GM10266 (cell line): ENCODE measurements at regions not wholly inside any gene's neighbourhood (a gene's known extent, or its start where the extent isn't known, plus 50 kb on each side); places are given as distances from the start of the nearest gene placed in this dataset.
"Not testable (repeated sequence)": the region's sequence is repeated elsewhere in the genome, so short reads cannot be mapped to it uniquely, and the experiment has no call there.

Experiments
- DNase-seq: peaks from one replicate; pipeline ENCODE4 v3.0.0; 2012; ENCODE audit errors: extremely low spot score
- TF ChIP-seq, protein P1 (sequence below): IDR thresholded peaks from 2 replicates; pipeline ENCODE4 v1.5.1; 2012; ENCODE audit warnings: mild to moderate bottlenecking, low read depth; ENCODE audit not compliant: control insufficient read depth, insufficient read depth; ENCODE audit errors: missing control alignments

DNA sequence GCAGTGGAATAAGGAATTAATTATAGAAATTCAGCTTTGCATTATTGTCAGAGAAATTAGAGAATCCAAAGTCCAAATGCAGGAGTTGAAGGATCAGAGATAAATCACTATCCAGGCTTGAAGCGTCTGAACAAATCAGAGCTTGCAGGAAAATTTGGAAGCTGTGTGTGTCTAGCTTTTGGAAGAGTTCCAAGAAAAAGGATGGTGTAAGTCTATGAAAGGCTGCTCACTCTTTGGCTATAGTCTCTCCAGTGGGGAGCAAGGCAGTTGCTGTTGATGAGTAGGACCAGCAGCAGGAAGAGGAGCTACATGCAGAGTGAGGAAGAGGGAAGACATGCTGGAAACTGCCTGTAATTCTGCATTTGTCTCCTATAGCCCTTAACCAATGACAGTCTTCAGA is 464.3 kb upstream of the GRM7 start:
- TF ChIP-seq, protein P1, sequence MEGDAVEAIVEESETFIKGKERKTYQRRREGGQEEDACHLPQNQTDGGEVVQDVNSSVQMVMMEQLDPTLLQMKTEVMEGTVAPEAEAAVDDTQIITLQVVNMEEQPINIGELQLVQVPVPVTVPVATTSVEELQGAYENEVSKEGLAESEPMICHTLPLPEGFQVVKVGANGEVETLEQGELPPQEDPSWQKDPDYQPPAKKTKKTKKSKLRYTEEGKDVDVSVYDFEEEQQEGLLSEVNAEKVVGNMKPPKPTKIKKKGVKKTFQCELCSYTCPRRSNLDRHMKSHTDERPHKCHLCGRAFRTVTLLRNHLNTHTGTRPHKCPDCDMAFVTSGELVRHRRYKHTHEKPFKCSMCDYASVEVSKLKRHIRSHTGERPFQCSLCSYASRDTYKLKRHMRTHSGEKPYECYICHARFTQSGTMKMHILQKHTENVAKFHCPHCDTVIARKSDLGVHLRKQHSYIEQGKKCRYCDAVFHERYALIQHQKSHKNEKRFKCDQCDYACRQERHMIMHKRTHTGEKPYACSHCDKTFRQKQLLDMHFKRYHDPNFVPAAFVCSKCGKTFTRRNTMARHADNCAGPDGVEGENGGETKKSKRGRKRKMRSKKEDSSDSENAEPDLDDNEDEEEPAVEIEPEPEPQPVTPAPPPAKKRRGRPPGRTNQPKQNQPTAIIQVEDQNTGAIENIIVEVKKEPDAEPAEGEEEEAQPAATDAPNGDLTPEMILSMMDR, result no peak
- DNase-seq, result no peak

DNA sequence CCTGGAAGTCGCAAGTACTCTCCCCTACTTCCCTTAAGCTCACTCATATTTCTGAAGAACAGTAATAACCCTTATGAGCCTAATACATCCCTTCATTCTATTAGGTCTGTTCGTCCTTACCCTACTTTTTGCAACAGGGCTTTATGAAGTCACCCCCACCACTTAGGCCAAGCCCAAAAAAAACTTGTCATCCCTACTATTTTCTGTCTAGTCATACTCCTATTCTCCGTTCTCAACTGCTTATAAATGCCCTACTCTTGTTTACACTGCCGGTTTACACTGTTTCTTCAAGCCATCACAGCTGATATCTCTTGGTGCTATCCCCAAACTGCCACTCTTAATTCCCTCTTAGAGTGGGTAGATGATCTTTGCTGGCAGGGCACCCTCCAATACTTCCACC is 458.2 kb upstream of the GRM7 start:
- not testable (repeated sequence) for DNase-seq

DNA sequence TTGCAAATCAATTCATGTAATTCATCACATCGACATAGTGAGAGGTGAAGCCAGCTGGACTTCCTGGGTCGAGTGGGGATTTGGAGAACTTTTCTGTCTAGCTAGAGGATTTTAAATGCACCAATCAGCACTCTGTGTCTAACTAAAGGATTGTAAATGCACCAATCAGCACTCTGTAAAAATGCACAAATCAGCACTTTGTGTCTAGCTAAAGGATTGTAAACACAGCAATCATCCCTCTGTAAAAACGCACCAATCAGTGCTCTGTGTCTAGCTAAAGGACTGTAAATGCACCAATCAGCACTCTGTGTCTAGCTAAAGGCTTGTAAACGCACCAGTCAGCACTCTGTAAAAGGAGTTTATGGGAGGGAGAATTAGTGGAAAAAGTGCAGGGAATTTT is 454.0 kb upstream of the GRM7 start:
- DNase-seq, result not testable (repeated sequence)

DNA sequence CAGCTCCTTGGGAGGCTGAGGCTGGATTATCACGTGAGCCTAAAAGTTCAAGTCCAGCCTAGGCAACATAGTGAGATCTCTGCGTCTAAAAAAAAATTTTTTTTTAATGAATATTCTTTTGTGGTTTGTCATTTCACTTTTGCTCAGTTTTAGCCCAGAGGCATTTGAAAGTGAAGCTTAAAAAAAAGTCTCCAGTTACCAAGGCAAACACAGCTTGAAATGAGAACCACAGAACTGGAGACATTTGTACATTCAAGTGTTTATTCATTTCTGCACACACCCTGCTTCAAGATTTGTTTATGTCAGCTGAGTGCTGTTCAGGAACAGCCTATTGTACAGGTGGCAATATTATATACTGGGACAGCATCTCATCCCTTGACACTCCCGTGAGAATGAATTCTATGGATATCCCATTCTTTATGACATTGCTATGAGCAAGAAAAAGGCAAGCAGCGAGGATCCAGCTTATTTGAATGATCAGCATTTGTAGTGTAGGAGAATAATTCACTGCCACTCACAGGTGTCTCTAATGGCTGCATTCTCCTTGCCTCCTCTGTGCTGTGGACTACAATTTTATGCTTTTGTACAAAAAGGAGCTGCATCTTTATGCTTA is 444.8 kb upstream of the GRM7 start:
- TF ChIP-seq, protein P1, result no peak
- peak; percentile 6 for DNase-seq

DNA sequence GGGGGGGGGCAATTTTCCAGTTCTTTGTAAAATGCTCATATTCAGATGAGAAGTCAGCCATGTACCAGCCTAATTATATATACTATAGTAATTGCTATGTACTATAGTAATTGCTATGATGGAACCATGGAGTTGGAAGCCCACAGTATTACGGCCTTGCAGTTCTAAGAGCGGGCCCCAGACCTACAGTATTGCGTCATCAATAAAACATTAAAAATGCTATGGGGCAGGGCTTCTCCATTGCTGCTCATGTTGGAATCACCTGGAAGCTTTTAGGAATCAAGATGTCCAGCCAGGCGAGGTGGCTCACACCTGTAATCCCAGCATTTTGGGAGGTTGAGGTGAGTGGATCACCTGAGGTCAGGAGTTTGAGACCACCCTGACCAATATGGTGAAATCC is 443.7 kb upstream of the GRM7 start:
- TF ChIP-seq, protein P1, result no peak

DNA sequence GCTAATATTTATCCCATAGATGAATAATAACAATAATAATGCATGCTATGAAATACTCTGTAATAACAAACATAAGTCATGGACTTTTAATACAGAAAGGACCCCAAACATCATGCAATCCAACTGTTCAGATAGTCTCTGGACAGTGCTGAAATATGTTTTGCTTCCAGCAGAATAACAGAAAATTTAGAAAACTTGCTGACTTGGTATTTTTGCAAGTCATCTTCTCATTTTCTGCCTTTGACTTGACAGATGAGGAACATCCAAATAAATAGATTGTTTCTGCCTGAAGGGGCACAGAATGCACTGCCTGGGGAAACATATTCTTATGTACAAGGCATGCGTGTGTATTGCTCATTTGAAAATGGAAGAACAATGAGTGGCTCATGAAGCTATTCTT is 442.4 kb upstream of the GRM7 start:
- TF ChIP-seq, protein P1, result no peak
- DNase-seq, result no peak

More for the DNA sequence above, 443.7 kb upstream of the GRM7 start:
- no peak for DNase-seq

DNA sequence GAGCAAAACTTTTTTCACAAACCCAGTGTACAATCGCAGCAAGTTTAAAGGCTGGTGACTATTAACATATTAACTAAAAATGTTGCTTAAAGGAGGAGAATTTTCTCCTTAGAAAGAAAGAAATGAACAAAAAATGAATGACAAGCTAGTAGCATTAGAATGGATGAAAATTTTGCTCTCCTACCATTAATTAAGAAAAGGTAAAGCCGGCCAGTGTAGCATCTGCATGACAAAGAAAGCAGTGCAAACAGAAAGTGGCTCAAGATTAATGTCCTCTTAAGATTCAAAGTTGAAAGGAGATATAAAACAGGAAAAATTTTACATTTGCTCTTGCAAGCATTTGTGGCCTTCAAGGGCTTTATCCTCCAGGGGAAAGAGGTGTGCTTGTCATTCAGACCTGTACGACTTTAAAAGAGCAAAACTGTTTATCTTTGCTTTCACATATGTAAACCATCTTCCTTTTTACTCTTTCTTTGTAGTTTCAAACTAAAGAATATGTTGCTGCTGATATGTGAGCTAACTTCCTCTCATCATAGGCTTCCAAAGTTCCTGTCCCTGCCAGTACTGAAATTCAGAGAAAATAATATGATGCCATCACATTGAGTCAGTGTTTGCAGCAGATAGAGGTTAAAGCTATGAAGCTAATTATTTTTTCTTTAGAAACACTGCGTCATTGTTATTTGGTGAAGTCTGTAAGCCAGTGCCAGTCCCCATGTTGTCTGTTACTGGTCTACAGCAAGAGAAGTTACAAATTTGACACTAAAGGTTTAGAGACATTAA is 439.1 kb upstream of the GRM7 start:
- DNase-seq, result no peak
- TF ChIP-seq, protein P1, result no peak

DNA sequence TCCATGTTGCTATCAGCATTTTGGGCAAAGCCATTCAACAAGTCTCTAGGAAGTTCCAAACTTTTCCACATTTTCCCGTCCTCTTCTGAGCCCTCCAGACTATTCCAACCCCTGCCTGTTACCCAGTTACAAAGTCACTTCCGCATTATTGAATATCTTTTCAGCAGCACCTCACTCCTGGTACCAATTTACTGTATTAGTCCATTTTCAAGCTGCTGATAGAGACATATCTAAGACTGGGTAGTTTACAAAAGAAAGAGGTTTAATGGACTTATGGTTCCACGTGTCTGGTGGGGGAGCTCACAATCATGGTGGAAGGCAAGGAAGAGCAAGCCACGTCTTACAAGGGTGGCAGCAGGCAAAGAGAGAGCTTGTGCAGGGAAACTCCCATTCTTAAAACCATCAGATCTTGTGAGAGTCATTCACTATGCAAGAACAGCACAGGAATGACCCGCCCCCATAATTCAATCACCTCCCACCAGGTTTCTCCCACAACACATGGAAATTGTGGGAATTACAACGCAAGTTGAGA is 435.6 kb upstream of the GRM7 start:
- TF ChIP-seq, protein P1, result no peak
- no peak for DNase-seq

DNA sequence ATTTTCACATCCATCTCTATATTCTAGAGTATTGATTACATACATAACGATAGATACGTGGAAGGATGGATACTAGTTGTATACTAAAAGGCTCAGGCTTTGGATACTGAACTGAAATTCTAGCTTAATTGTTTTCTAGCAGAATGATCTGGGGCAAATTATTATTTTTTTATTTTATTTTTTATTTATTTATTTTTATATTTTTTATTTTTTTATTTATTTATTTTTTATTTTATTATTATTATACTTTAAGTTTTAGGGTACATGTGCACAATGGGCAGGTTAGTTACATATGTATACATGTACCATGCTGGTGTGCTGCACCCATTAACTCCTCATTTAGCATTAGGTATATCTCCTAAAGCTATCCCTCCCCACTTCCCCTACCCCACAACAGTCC is 432.6 kb upstream of the GRM7 start:
- DNase-seq, result not testable (repeated sequence)
